ENCODE measurements at regions not wholly inside any gene's neighbourhood (a gene's known extent, or its start where the extent isn't known, plus 50 kb on each side); places are given as distances from the start of the nearest gene placed in this dataset.

DNA sequence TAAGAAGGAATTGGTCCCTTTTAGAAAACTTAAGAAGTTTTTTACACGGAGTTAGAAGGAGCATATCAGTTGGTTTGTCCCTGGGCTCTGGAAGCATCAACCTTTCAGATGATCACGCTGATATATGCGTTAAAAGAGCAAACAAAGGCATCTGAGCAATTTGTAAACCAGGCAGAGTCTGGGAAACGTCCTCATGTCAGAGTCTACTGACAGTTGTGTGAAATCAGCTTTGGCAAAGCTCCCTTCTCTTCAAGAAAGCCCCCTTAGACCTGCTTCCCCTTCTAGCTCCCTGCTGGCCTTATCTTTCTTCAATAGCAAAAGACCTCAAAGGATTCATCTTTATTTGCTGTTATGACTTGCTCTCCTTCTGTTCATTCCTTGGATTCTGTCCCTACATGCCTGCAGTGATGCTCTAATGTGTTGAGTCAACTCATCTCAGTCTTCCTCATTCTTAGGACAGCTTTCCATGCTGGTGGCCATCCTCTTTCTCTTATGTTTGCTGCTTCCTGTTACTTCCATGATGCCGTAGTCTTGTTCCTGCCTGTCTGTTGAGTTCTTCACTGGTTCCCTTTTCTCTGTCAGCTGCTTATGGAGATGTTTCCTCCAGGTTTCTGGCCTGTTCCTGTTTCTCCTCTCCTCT, 106.5 kb upstream of the BMPER start:
- no peak overlapping the region for H3K4me3 ChIP-seq (ENCODE audit: control insufficient read depth, low read depth, low read length)
- no peak for DNase-seq (ENCODE audit: low read depth)
- TF ChIP-seq, protein P1, sequence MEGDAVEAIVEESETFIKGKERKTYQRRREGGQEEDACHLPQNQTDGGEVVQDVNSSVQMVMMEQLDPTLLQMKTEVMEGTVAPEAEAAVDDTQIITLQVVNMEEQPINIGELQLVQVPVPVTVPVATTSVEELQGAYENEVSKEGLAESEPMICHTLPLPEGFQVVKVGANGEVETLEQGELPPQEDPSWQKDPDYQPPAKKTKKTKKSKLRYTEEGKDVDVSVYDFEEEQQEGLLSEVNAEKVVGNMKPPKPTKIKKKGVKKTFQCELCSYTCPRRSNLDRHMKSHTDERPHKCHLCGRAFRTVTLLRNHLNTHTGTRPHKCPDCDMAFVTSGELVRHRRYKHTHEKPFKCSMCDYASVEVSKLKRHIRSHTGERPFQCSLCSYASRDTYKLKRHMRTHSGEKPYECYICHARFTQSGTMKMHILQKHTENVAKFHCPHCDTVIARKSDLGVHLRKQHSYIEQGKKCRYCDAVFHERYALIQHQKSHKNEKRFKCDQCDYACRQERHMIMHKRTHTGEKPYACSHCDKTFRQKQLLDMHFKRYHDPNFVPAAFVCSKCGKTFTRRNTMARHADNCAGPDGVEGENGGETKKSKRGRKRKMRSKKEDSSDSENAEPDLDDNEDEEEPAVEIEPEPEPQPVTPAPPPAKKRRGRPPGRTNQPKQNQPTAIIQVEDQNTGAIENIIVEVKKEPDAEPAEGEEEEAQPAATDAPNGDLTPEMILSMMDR (conservative IDR thresholded peaks at IDR 0.05; ENCODE audit: control insufficient read depth, insufficient read depth, low read depth, low read length) = no peak

DNA sequence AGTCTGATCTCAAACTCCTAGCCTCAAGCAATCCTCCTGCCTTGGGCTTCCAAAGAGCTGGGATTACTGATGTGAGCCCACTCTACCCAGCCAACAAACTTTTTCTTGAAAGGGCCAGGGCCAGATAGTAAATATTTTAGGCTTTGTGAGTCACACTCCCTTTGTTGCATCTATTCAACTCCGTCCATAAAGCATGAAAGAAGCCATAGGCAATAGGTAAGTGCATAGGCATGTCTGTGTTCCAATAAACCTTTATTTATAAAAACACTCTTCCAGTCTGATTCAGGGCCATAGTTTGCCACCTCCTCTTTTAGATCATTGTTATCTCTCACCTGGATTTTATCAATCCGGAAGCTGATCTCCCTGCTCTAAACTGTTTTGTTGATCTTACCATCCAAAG, 105.6 kb upstream of the BMPER start:
- DNase-seq (ENCODE audit: low read depth) = no peak
- TF ChIP-seq, protein P1 (conservative IDR thresholded peaks at IDR 0.05; ENCODE audit: control insufficient read depth, insufficient read depth, low read depth, low read length) = no peak
- H3K4me3 ChIP-seq (ENCODE audit: control insufficient read depth, low read depth, low read length) = no peak overlapping the region

DNA sequence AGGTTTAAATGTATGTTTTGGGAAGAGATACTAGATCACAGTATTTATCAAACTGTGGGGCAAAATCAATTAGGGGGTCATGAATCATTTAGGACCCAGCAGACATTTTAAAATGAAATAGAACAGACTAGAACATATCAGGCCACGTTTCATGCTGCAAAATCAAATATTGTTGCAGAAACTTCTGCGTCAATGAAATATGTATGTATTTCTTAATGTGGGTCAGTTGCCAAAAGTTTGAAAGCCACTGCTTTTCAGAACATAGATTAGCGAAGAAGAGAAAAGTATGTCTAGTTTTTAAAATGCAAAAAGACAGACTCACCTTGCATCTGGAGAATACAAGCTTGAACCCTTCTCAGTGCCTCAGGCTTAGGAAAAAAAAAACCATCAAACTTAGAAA, 102.7 kb upstream of the BMPER start:
- DNase-seq (ENCODE audit: low read depth) = no peak
- TF ChIP-seq, protein P1 (conservative IDR thresholded peaks at IDR 0.05; ENCODE audit: control insufficient read depth, insufficient read depth, low read depth, low read length) = no peak
- no peak overlapping the region for H3K4me3 ChIP-seq (ENCODE audit: control insufficient read depth, low read depth, low read length)

DNA sequence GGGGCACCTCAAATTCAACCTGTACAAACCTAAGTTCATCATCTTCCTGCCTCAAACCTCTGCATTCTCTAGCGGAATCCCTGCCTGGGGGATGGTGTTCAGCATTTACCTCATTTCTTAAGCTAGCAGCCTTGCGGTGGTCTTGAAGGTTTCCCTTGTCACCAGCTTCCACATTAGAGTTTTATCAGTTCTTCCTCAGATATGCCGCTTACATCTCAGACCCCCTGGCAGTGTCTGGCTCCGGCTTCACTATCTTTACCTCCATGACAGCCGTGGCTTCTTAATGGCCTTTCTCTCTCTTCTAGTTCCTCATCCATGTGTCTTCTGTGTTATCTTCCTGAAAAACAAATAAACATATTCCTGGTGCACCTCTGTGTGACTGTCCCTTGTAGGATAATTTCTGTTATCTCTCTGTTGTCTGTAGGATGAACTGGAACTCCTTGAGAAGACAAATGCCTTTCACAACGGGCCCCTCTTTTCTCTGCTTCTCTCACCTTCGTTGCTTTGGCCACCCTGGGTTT, 101.1 kb upstream of the BMPER start:
- TF ChIP-seq, protein P1 (conservative IDR thresholded peaks at IDR 0.05; ENCODE audit: control insufficient read depth, insufficient read depth, low read depth, low read length) = no peak
- H3K4me3 ChIP-seq (ENCODE audit: control insufficient read depth, low read depth, low read length) = no peak overlapping the region
- no peak for DNase-seq (ENCODE audit: low read depth)

DNA sequence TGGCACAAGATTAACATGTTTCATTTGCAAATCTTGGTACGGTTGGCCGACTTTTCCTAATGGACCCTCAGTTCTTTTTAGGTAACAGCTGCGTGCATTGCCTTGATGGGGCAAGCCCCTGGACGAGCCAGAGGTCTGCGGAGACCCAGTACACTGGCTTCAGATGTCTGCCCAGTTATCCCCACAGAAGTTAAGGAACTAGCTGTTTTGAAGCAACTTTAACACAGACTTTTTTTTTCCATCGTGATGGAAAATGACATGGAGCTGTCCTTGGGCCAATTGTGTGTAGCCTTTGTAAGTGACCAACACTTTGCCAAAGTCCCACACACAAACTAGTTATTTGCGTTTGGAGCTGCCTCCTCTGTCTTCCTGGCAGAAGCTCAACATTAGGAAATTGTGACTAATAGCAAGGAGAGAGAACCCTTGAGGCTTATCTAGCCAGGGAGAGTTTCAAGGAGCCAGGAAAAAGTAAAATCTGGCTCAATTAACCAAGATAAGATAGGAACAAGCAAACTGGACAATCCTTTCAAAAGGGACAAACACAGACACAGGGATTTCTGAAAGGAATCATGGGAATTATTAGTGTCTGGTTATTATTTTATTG, 99.6 kb upstream of the BMPER start:
- peak; percentile 79 for DNase-seq (ENCODE audit: low read depth)
- TF ChIP-seq, protein P1 (conservative IDR thresholded peaks at IDR 0.05; ENCODE audit: control insufficient read depth, insufficient read depth, low read depth, low read length) = no peak
- no peak overlapping the region for H3K4me3 ChIP-seq (ENCODE audit: control insufficient read depth, low read depth, low read length)

DNA sequence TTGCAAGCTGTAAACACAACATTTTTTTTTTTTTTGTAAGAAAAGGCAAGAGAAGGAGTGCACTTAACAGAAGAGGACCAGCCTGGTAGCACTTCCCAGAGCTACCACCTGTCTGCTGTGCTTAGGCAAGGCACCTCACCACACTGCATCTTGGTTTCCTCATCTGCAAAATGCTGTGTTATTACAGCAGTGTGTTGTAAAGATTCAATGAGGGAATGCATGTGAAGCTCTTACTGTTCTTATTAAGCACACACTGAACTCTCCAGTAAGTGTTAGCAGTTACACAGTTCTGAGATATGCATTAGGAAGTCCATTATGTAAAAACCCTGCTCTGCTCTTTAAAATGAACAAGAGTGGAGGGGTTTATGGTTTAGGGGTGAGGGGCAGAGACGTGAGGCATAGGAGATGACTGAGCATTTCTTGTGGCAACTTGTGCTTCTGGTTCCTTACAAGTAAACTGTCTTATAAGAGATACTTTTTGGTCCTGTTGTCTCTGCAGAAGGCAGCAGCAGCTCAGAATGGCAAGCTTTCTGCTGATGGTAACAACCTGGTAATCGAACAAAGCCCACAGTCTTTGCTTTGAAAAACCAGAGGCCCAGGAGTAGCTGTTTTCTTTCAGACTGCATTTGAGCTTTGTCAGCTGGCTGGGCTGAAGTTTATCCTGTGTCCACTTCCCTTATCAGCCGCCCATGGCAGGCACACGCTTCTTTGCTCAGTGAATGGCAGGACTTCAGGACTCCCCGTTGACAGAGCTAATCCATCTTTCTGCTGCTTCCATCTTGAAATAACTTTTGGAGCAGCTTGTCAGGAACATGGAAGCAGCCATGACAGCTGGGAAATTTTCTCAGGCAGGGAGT, 98.8 kb upstream of the BMPER start:
- no peak overlapping the region for H3K4me3 ChIP-seq (ENCODE audit: control insufficient read depth, low read depth, low read length)
- TF ChIP-seq, protein P1 (conservative IDR thresholded peaks at IDR 0.05; ENCODE audit: control insufficient read depth, insufficient read depth, low read depth, low read length) = no peak
- DNase-seq (ENCODE audit: low read depth) = peak; percentile 27
